GM23338 (cell line): ENCODE measurements at regions not wholly inside any gene's neighbourhood (a gene's known extent, or its start where the extent isn't known, plus 50 kb on each side); places are given as distances from the start of the nearest gene placed in this dataset.

ENCODE experiments used
- ATAC-seq: fragments of 200-7000 bp; cut with Tn5 transposase; 3 replicates; pipeline ENCODE4 v1.9.1; 2020
- DNase-seq: peaks from one replicate; pipeline ENCODE4 v3.0.0-alpha.2; 2015; ENCODE audit warnings: low spot score
- H2AFZ ChIP-seq: fragments of 200-600 bp; sonication (generic); 2 replicates; pipeline ENCODE4 v1.8.0; 2016; ENCODE audit warnings: antibody characterized with exemption, mild to moderate bottlenecking, moderate library complexity
- H3F3A ChIP-seq: fragments of 200-600 bp; sonication (generic); replicated peaks from 2 replicates; pipeline ENCODE4 v1.8.0; 2017; ENCODE audit warnings: antibody characterized with exemption, mixed run types, low read depth
- H3K27ac ChIP-seq: fragments of 200-600 bp; sonication (generic); 2 replicates; pipeline ENCODE4 v1.6.1; 2016; ENCODE audit warnings: low read depth
- H3K27me3 ChIP-seq: fragments of 200-600 bp; sonication (generic); 2 replicates; pipeline ENCODE4 v1.8.0; 2016; ENCODE audit warnings: mild to moderate bottlenecking, mixed run types, moderate library complexity; ENCODE audit not compliant: insufficient read depth
- H3K36me3 ChIP-seq: fragments of 200-600 bp; sonication (generic); 2 replicates; pipeline ENCODE4 v1.8.0; 2016; ENCODE audit warnings: mild to moderate bottlenecking; ENCODE audit not compliant: insufficient read depth
- H3K4me1 ChIP-seq: fragments of 200-600 bp; sonication (generic); 2 replicates; pipeline ENCODE4 v1.8.0; 2016; ENCODE audit warnings: mild to moderate bottlenecking, moderate library complexity; ENCODE audit not compliant: insufficient read depth
- H3K4me2 ChIP-seq: fragments of 200-600 bp; sonication (generic); 2 replicates; pipeline ENCODE4 v1.7.1; 2017; ENCODE audit warnings: mixed run types
- H3K4me3 ChIP-seq: fragments of 200-600 bp; sonication (generic); 2 replicates; pipeline ENCODE4 v1.6.1; 2016; ENCODE audit warnings: mixed run types
- H3K79me2 ChIP-seq: fragments of 200-600 bp; sonication (generic); replicated peaks from 2 replicates; pipeline ENCODE4 v1.8.0; 2017; ENCODE audit warnings: mild to moderate bottlenecking; ENCODE audit not compliant: insufficient read depth
- H3K9me2 ChIP-seq: fragments of 200-600 bp; sonication (generic); 2 replicates; pipeline ENCODE4 v1.8.0; 2017; ENCODE audit not compliant: insufficient read depth
- H4K20me1 ChIP-seq: fragments of 200-600 bp; sonication (generic); replicated peaks from 2 replicates; pipeline ENCODE4 v1.8.0; 2017; ENCODE audit warnings: mild to moderate bottlenecking; ENCODE audit not compliant: insufficient read depth
- H3K27ac Mint-ChIP-seq: 2 replicates; pipeline ENCODE4 v1.8.0; 2020; ENCODE audit warnings: inconsistent platforms, mild to moderate bottlenecking, moderate library complexity, mixed read lengths
- H3K27me3 Mint-ChIP-seq: 3 replicates; pipeline ENCODE4 v1.8.0; 2022; ENCODE audit warnings: low read depth, mild to moderate bottlenecking, moderate library complexity, mixed read lengths, inconsistent platforms; ENCODE audit not compliant: insufficient read depth, poor library complexity
- H3K36me3 Mint-ChIP-seq: 3 replicates; pipeline ENCODE4 v1.8.0; 2021; ENCODE audit warnings: low read depth, mild to moderate bottlenecking, inconsistent platforms, moderate library complexity, mixed read lengths
- H3K4me1 Mint-ChIP-seq: 3 replicates; pipeline ENCODE4 v1.8.0; 2020; ENCODE audit warnings: mild to moderate bottlenecking, inconsistent platforms, mixed read lengths
- H3K4me3 Mint-ChIP-seq: 3 replicates; pipeline ENCODE4 v1.8.0; 2021; ENCODE audit warnings: moderate library complexity, mild to moderate bottlenecking, inconsistent platforms, mixed read lengths
- H3K9me3 Mint-ChIP-seq: 3 replicates; pipeline ENCODE4 v1.8.0; 2020; ENCODE audit warnings: moderate library complexity, mild to moderate bottlenecking, inconsistent platforms, mixed read lengths
- CREB1 ChIP-seq: fragments of 250-450 bp; sonication (Bioruptor Pico); IDR thresholded peaks from 2 replicates; pipeline ENCODE4 v1.5.0; 2020; ENCODE audit warnings: low read depth, mild to moderate bottlenecking, moderate library complexity
- ETS1 ChIP-seq: IDR thresholded peaks from 2 replicates; pipeline ENCODE4 v1.6.1; 2016; ENCODE audit warnings: antibody characterized with exemption
- EZH2 ChIP-seq: fragments of 200-600 bp; sonication (generic); IDR thresholded peaks from one replicate; pipeline ENCODE4 v1.8.0; 2017; ENCODE audit warnings: antibody characterized with exemption, mild to moderate bottlenecking, low read depth; ENCODE audit not compliant: unreplicated experiment
- EZH2phosphoT487 ChIP-seq: fragments of 200-600 bp; sonication (generic); IDR thresholded peaks from one replicate; pipeline ENCODE4 v1.8.1; 2018; ENCODE audit warnings: antibody characterized with exemption; ENCODE audit not compliant: unreplicated experiment
- JUNB ChIP-seq: IDR thresholded peaks from one replicate; pipeline ENCODE4 v1.6.1; 2016; ENCODE audit warnings: antibody characterized with exemption; ENCODE audit not compliant: unreplicated experiment
- NANOG ChIP-seq: IDR thresholded peaks from 2 replicates; pipeline ENCODE4 v1.6.1; 2016; ENCODE audit warnings: antibody characterized with exemption, borderline replicate concordance
- POLR2AphosphoS5 ChIP-seq: IDR thresholded peaks from 2 replicates; pipeline ENCODE4 v1.6.1; 2016; ENCODE audit warnings: antibody characterized with exemption, low read depth
- STAT1 ChIP-seq: IDR thresholded peaks from one replicate; pipeline ENCODE4 v1.6.1; 2016; ENCODE audit warnings: antibody characterized with exemption; ENCODE audit not compliant: unreplicated experiment
- ZNF114 ChIP-seq: fragments of 250-450 bp; sonication (Bioruptor Pico); IDR thresholded peaks from 2 replicates; pipeline ENCODE4 v1.5.0; 2020; ENCODE audit warnings: mild to moderate bottlenecking, moderate library complexity
- ZNF331 ChIP-seq: fragments of 250-450 bp; sonication (Bioruptor Pico); IDR thresholded peaks from 2 replicates; pipeline ENCODE4 v1.5.0; 2020; ENCODE audit warnings: low read depth, mild to moderate bottlenecking, moderate library complexity
- ZNF462 ChIP-seq: fragments of 250-450 bp; sonication (Bioruptor Pico); IDR thresholded peaks from 2 replicates; pipeline ENCODE4 v1.5.0; 2020; ENCODE audit warnings: mild to moderate bottlenecking, moderate library complexity
- TF ChIP-seq, protein P1 (sequence below), 2 experiments: fragments of 200-600 bp in 1 of 2; sonication (generic) in 1 of 2; conservative IDR thresholded peaks; 2 replicates each; pipeline versions ENCODE4 v1.5.1 to v1.6.1; 2016 to 2017; ENCODE audit warnings: antibody characterized with exemption in 2 of 2, low read depth in 2 of 2, mild to moderate bottlenecking in 2 of 2, moderate library complexity in 1 of 2
- TF ChIP-seq, protein P2 (sequence below): IDR thresholded peaks from one replicate; pipeline ENCODE4 v1.6.1; 2018; ENCODE audit warnings: antibody characterized with exemption; ENCODE audit not compliant: unreplicated experiment

- Mint-ChIP-seq H3K4me3 (no peak overlapping the region), H3K27ac (no peak overlapping the region), H3K4me1 (no peaks in the 10 kb centered on the region), H3K36me3 (no peaks in the 10 kb centered on the region), H3K27me3 (no peaks in the 10 kb centered on the region), H3K9me3 (no peaks in the 10 kb centered on the region; the same call in 2 of the 3 replicates)
- Histone ChIP-seq H3K27ac (no peak overlapping the region), H3K4me2 (no peak overlapping the region), H3F3A (no peaks in the 10 kb centered on the region), H3K79me2 (no peaks in the 10 kb centered on the region), H3K4me1 (no peaks in the 10 kb centered on the region), H3K9me2 (no peaks in the 10 kb centered on the region; the same call in 1 of the 2 replicates), H3K4me3 (no peak overlapping the region), H2AFZ (no peak overlapping the region), H4K20me1 (no peaks in the 10 kb centered on the region), H3K27me3 (no peaks in the 10 kb centered on the region), H3K36me3 (no peaks in the 10 kb centered on the region)
- TF ChIP-seq JUNB (no peak), STAT1 (no peak), EZH2phosphoT487 (no peak), EZH2 (no peak), NANOG (no peak), POLR2AphosphoS5 (no peak), ZNF462 (CRISPR knock-in tag) (no peak), ZNF331 (CRISPR knock-in tag) (no peak), ZNF114 (no peak), CREB1 (no peak), ETS1 (no peak)
- TF ChIP-seq, protein P1, sequence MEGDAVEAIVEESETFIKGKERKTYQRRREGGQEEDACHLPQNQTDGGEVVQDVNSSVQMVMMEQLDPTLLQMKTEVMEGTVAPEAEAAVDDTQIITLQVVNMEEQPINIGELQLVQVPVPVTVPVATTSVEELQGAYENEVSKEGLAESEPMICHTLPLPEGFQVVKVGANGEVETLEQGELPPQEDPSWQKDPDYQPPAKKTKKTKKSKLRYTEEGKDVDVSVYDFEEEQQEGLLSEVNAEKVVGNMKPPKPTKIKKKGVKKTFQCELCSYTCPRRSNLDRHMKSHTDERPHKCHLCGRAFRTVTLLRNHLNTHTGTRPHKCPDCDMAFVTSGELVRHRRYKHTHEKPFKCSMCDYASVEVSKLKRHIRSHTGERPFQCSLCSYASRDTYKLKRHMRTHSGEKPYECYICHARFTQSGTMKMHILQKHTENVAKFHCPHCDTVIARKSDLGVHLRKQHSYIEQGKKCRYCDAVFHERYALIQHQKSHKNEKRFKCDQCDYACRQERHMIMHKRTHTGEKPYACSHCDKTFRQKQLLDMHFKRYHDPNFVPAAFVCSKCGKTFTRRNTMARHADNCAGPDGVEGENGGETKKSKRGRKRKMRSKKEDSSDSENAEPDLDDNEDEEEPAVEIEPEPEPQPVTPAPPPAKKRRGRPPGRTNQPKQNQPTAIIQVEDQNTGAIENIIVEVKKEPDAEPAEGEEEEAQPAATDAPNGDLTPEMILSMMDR (conservative IDR thresholded peaks at IDR 0.05; ENCODE audit: low read depth in 2 of 2) = no peak
- TF ChIP-seq, protein P2, sequence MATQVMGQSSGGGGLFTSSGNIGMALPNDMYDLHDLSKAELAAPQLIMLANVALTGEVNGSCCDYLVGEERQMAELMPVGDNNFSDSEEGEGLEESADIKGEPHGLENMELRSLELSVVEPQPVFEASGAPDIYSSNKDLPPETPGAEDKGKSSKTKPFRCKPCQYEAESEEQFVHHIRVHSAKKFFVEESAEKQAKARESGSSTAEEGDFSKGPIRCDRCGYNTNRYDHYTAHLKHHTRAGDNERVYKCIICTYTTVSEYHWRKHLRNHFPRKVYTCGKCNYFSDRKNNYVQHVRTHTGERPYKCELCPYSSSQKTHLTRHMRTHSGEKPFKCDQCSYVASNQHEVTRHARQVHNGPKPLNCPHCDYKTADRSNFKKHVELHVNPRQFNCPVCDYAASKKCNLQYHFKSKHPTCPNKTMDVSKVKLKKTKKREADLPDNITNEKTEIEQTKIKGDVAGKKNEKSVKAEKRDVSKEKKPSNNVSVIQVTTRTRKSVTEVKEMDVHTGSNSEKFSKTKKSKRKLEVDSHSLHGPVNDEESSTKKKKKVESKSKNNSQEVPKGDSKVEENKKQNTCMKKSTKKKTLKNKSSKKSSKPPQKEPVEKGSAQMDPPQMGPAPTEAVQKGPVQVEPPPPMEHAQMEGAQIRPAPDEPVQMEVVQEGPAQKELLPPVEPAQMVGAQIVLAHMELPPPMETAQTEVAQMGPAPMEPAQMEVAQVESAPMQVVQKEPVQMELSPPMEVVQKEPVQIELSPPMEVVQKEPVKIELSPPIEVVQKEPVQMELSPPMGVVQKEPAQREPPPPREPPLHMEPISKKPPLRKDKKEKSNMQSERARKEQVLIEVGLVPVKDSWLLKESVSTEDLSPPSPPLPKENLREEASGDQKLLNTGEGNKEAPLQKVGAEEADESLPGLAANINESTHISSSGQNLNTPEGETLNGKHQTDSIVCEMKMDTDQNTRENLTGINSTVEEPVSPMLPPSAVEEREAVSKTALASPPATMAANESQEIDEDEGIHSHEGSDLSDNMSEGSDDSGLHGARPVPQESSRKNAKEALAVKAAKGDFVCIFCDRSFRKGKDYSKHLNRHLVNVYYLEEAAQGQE = no peak
- ATAC-seq = no peak
- DNase-seq = no peak
Measured at GRCh38 chr2:171617981-171618380, 69.3 kb upstream of the DYNC1I2 start.
